Muscle layer of duodenum (tissue), 2 donors: ENCODE measurements at regions not wholly inside any gene's neighbourhood (a gene's known extent, or its start where the extent isn't known, plus 50 kb on each side); places are given as distances from the start of the nearest gene placed in this dataset.
A peak's percentile ranks its signal among the peaks of the same experiment; 100 is the strongest.

Experiments
- H3K27ac ChIP-seq: one replicate; pipeline ENCODE4 v1.7.0; 2013; ENCODE audit warnings: mild to moderate bottlenecking, low read length
- H3K27me3 ChIP-seq: one replicate; pipeline ENCODE4 v1.7.0; 2013; ENCODE audit warnings: low read depth, mild to moderate bottlenecking, control low read depth, low read length
- H3K36me3 ChIP-seq, 2 donors: one replicate each; pipeline ENCODE4 v1.7.0; 2013; ENCODE audit warnings: low read length in 2 of 2, control low read depth in 1 of 2, mild to moderate bottlenecking in 1 of 2; ENCODE audit not compliant: insufficient read depth in 2 of 2, control insufficient read depth in 1 of 2
- H3K4me1 ChIP-seq, 2 donors: one replicate each; pipeline ENCODE4 v1.7.0; 2013; ENCODE audit warnings: low read length in 2 of 2, mild to moderate bottlenecking in 2 of 2, control low read depth in 1 of 2, moderate library complexity in 1 of 2; ENCODE audit not compliant: insufficient read depth in 2 of 2, control insufficient read depth in 1 of 2
- H3K4me3 ChIP-seq, 2 donors: one replicate each; pipeline ENCODE4 v1.7.0; 2013; ENCODE audit warnings: low read length in 2 of 2, low read depth in 1 of 2, mild to moderate bottlenecking in 1 of 2
- H3K9me3 ChIP-seq, 2 donors: one replicate each; pipeline ENCODE4 v1.7.0; 2013; ENCODE audit warnings: low read length in 2 of 2, control low read depth in 1 of 2, mild to moderate bottlenecking in 1 of 2; ENCODE audit not compliant: control insufficient read depth in 1 of 2
- donor health status: healthy.

- no peak overlapping the region for H3K4me3 ChIP-seq
- no peak overlapping the region for H3K27ac ChIP-seq
- H3K27me3 ChIP-seq = no peaks in the 10 kb centered on the region
Measured at GRCh38 chr2:9752441-9753275, 90.6 kb upstream of the TAF1B start.

GRCh38 chr2:9753276-9753600, 90.0 kb upstream of the TAF1B start:
- Histone ChIP-seq H3K27ac (no peak overlapping the region), H3K9me3 (no peaks in the 10 kb centered on the region), H3K4me3 (peak overlapping the region in 1 of 2 donors; percentile 42), H3K4me1 (peaks cover 0 to 22% of the 10 kb centered on the region in 2 donors), H3K36me3 (no peaks in the 10 kb centered on the region), H3K27me3 (no peaks in the 10 kb centered on the region)

More at GRCh38 chr2:9752441-9753275, 90.6 kb upstream of the TAF1B start:
- no peaks in the 10 kb centered on the region for H3K9me3 ChIP-seq
- H3K4me1 ChIP-seq = peaks cover 0 to 17% of the 10 kb centered on the region in 2 donors
- H3K36me3 ChIP-seq = no peaks in the 10 kb centered on the region

DNA sequence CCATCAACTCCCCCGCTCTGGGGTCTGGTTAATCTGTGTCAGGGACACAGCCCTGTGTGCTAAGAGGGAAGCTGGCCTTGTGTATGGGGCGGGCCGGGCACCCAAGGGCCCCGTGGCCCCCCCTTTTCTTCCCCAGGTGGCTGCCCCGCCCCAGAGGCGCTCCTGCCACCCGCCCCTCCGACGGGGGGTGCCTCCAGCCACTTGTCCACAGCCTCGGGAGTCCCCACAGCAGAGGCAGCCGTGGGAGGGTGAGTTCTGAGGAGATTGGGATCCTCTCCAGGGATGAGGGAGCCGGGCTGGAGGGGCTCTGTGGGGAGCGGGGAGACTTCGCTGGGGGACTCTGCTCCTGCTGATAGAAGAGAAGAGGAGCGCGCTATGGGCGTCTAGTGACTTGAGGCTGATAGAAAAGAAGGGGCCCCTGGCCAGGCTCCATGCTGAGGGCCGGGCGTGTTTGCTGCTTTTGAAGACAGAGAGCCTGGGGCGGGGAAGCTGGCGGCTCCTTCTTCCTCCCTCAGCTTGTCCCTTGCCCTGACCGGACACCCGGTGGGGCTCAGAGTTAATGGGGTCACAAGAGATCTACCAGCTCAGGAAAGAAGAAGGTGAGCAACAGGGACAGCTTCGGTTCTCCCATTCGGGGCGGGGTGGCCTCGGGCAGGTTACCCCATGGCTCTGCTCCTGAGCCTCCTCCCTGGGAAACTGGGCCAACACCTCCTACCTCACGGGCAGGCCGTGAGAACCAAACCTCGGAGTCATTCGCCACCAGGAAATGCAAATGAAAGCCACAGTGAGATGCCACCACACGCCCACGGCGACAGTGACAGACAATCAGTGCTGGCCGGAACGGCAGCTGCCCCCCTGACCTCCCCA, 89.4 kb upstream of the TAF1B start:
- no peaks in the 10 kb centered on the region for H3K36me3 ChIP-seq
- peaks cover 0 to 24% of the 10 kb centered on the region in 2 donors for H3K4me1 ChIP-seq
- no peaks in the 10 kb centered on the region for H3K27me3 ChIP-seq
- H3K9me3 ChIP-seq = no peaks in the 10 kb centered on the region
- H3K4me3 ChIP-seq = peak overlapping the region in 1 of 2 donors; percentile 42
- no peak overlapping the region for H3K27ac ChIP-seq

DNA sequence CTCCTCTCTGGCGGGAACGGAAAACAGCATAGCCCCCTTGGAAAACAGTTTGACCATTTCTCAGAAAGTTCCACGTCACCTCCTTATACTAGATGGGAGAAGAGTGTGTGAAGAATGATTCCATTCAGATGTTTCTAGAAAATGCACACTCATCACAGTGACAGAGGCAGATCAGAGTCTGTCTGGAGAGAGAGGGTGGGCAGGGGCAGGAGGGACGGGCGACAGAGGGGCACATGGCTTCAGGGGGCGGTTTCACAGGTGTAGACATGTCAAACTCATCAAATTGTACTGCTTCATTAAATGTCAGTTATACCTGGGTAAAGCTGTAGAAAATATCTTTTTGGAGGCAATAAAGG, 88.8 kb upstream of the TAF1B start:
- peaks cover 0 to 24% of the 10 kb centered on the region in 2 donors for H3K4me1 ChIP-seq
- no peaks in the 10 kb centered on the region for H3K9me3 ChIP-seq
- H3K27ac ChIP-seq = no peak overlapping the region
- no peaks in the 10 kb centered on the region for H3K27me3 ChIP-seq
- H3K4me3 ChIP-seq = no peak overlapping the region
- no peaks in the 10 kb centered on the region for H3K36me3 ChIP-seq

GRCh38 chr2:9755008-9755407, 88.3 kb upstream of the TAF1B start:
- H3K4me3 ChIP-seq = no peak overlapping the region
- H3K9me3 ChIP-seq = no peaks in the 10 kb centered on the region
- H3K27me3 ChIP-seq = no peaks in the 10 kb centered on the region
- no peaks in the 10 kb centered on the region for H3K36me3 ChIP-seq
- H3K27ac ChIP-seq = no peak overlapping the region
- H3K4me1 ChIP-seq = peaks cover 0 to 24% of the 10 kb centered on the region in 2 donors

DNA sequence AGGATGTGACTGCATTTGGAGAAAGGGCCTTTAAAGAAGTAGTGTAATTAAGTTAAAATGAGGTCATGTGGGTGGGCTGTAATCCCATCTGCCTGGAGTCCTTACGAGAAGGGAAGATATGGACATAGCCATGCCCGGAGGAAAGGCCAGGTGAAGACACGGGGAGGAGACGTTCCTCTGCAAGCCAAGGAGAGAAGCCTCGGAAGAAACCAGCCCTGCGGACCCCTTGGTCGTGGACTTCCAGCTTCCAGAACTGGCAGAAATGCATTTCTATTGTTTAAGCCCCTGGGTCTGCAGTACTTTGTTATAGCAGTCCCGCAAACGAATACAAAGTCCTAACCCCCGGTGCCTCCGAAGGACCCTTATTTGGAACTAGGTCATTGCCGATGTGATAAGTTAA, 87.6 kb upstream of the TAF1B start:
- no peaks in the 10 kb centered on the region for H3K9me3 ChIP-seq
- no peaks in the 10 kb centered on the region for H3K36me3 ChIP-seq
- H3K4me1 ChIP-seq = peaks cover 0 to 24% of the 10 kb centered on the region in 2 donors
- no peak overlapping the region for H3K4me3 ChIP-seq
- no peaks in the 10 kb centered on the region for H3K27me3 ChIP-seq
- no peak overlapping the region for H3K27ac ChIP-seq

- Histone ChIP-seq H3K9me3 (no peaks in the 10 kb centered on the region), H3K36me3 (no peaks in the 10 kb centered on the region), H3K4me1 (peaks cover 0 to 25% of the 10 kb centered on the region in 2 donors), H3K27ac (no peak overlapping the region), H3K4me3 (no peak overlapping the region), H3K27me3 (no peaks in the 10 kb centered on the region)
Measured at GRCh38 chr2:9756692-9757250, 86.5 kb upstream of the TAF1B start.

GRCh38 chr2:9757501-9758264, 85.6 kb upstream of the TAF1B start:
- peak overlapping the region; percentile 27 to 50 for H3K4me3 ChIP-seq
- no peaks in the 10 kb centered on the region for H3K36me3 ChIP-seq
- no peaks in the 10 kb centered on the region for H3K9me3 ChIP-seq
- H3K27ac ChIP-seq = no peak overlapping the region
- H3K4me1 ChIP-seq = peaks cover 0 to 31% of the 10 kb centered on the region in 2 donors
- H3K27me3 ChIP-seq = no peaks in the 10 kb centered on the region

DNA sequence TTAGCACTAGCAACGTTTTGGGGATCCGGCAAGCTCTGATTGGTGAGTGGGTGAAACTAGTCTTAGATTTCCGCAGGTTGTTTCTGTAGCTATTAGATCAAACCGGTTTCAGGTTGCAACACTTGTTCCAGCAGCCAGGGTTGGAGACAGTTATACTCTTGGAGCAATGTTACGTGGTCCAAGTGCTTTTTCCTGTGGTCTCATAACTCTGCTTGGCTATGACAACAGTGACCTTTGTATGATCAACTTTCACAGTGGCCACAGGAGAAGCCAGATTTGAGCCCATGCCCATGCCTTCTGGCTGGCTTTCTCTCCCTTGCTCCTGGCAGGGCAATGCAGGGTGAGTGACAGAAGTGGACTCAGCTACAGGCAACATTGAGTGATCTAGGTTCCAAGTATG, 84.5 kb upstream of the TAF1B start:
- Histone ChIP-seq H3K27ac (no peak overlapping the region), H3K27me3 (no peaks in the 10 kb centered on the region), H3K36me3 (no peaks in the 10 kb centered on the region), H3K4me1 (peaks cover 0 to 29% of the 10 kb centered on the region in 2 donors), H3K4me3 (no peak overlapping the region), H3K9me3 (no peaks in the 10 kb centered on the region)

- H3K27me3 ChIP-seq = no peaks in the 10 kb centered on the region
- H3K27ac ChIP-seq = no peak overlapping the region
- H3K4me1 ChIP-seq = peaks cover 0 to 33% of the 10 kb centered on the region in 2 donors
- no peak overlapping the region for H3K4me3 ChIP-seq
- no peaks in the 10 kb centered on the region for H3K36me3 ChIP-seq
- no peaks in the 10 kb centered on the region for H3K9me3 ChIP-seq
Measured at GRCh38 chr2:9760069-9760901, 83.0 kb upstream of the TAF1B start.
